ENCODE measurements at regions not wholly inside any gene's neighbourhood (a gene's known extent, or its start where the extent isn't known, plus 50 kb on each side); places are given as distances from the start of the nearest gene placed in this dataset.
"Not testable (repeated sequence)": the region's sequence is repeated elsewhere in the genome, so short reads cannot be mapped to it uniquely, and the experiment has no call there.

- peak; percentile 80 for DNase-seq
These were observed 221.5 kb upstream of the FAM241A start for GRCh38 chr4:111923786-111924185.

GRCh38 chr4:111924696-111925095 lies 220.6 kb upstream of the FAM241A start:
- peak; percentile 10 for DNase-seq

DNA sequence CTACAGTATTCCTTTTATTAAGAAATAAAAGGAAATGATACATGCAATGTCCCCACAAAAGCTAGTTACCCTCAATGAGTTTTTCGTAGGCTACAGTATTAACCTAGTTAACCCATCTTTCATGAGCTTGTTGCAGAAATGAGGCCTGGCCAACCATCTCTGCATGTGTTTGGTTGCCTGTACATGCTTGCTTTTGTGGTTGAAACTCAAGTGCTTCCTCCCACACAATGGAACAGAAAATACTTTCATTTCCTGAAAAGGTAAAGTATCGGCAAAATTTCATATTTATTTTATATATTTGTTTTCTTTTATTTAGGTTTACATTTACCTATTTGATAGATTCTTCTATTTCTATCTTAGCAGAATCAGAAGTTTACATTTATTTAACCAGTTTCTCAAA lies 214.6 kb upstream of the FAM241A start:
- no peak for DNase-seq

GRCh38 chr4:111933703-111934102 lies 211.6 kb upstream of the FAM241A start:
- no peak for DNase-seq

- DNase-seq, result peak; percentile 15
These were observed 210.9 kb upstream of the FAM241A start for GRCh38 chr4:111934314-111934713.

DNA sequence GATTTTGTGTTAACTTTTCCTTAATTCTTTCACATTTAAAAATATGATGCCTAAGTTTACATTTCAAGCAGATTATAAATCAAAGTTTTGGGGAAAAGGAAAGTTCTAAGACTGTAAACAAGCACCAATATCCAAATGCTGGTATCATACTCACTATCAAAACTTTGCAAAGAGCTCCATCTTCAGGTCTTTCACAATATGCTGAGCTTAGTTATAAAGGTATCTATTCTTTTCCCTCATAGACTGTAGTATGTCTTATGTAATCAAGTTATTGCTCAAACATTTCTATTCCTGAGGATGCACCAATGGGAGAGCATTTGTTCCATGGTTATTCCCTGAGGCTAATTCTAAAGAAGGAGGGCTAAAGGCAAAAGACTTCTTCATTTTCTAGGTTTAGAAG lies 207.9 kb upstream of the FAM241A start:
- DNase-seq, result peak; percentile 60

GRCh38 chr4:111941957-111942356 lies 203.3 kb upstream of the FAM241A start:
- no peak for DNase-seq

DNA sequence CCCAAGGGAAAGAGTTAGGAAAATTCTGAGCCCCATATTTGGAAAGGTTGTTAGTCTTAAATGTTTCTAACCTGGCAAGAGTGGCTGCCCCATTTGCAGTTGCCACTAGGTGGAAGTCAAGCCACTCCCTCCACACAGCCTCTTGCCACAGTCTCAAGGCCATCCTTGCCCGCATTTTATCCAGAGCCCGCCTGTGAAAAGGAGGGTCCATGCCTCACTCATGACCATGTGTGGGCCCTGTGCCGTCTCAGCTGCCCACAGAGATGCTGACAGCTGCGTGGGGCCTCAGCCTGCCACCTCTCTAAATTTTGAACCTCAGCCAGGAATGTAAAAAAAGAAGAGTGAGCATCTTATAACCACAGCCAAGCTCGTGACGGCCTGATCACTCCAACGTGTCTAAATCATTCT lies 201.5 kb upstream of the FAM241A start:
- DNase-seq, result peak; percentile 55

- peak; percentile 32 for DNase-seq
These were observed 200.2 kb upstream of the FAM241A start for GRCh38 chr4:111945014-111945413.

- no peak for DNase-seq
These were observed 198.5 kb upstream of the FAM241A start for GRCh38 chr4:111946800-111947199.

- DNase-seq, result peak; percentile 71
These were observed 192.6 kb upstream of the FAM241A start for GRCh38 chr4:111952688-111953087.

DNA sequence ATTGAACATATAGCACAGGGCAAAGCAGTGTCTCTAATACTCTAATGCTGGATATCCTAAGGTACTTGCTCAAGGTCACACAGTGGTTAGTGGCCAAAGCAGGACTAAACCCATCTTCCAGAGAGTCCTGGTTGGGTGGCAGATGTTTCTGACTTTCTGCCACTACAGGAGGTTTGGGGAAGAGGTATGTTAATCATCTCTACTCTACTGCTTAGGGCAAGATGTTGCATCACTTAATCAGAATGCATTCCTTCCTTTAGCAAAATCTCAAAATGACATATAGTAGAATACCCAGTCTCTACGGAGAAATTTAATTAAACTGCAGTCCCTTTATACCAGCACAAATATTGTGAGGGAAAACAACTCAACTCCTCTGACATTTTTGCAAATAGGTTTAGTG lies 190.7 kb upstream of the FAM241A start:
- DNase-seq, result peak; percentile 10

- DNase-seq, result no peak
These were observed 190.3 kb upstream of the FAM241A start for GRCh38 chr4:111955001-111955400.

DNA sequence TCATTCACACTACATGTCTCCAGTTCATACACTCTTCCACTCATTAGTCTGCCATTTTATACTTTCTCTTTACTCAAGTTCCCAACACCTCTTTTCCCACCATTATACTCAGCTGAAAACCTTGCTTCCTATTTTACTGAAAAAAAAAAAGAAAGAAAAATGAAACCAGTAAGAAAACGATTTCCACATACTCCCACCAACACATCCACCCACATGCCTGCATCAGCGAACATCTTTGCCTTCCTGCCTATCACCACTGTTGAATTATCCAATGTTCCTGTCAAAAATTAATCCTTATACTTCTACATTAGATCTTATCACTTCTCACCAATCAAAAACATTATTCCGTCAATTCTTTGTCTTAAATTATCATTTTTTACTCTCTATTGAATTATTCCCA lies 188.1 kb upstream of the FAM241A start:
- no peak for DNase-seq

DNA sequence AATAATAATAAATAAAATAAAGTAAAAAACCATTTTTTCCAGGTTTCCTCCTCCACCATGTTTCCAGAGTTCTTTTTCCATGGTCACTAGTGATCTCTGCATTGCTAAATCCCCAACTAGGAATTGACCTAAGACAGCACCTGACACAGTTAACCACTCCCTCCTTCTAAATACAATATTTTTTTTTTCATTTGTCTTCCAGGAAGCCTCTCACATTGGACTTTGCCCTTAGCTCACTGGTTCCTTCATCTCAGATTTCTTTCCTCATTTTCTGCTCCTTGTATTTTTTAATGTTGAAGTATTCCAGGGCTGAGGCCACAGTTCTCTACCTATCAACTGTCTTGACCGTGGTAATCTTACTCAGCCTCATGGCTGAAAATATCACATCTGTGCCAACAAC lies 187.3 kb upstream of the FAM241A start:
- DNase-seq, result no peak

GRCh38 chr4:111959222-111959621 lies 186.0 kb upstream of the FAM241A start:
- DNase-seq, result peak; percentile 84

- DNase-seq, result peak; percentile 43
These were observed 185.0 kb upstream of the FAM241A start for GRCh38 chr4:111960241-111960667.

DNA sequence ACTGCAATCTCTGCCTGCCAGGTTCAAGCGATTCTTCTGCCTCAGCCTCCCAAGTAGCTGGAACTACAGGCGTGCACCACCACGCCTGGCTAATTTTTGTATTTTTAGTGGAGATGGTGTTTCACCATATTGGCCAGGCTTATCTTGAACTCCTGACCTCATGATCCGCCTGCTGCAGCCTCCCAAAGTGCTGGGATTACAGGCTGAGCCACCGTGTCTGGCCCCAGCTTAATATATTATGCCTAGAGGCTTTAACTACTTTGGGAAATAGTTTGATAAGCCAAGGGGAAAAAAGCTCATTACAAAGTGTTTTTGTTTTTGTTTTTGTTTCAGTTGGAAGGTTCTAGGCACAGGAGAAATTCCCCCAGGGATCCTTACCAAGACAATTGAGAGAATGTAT lies 184.2 kb upstream of the FAM241A start:
- not testable (repeated sequence) for DNase-seq

GRCh38 chr4:111961809-111962208 lies 183.4 kb upstream of the FAM241A start:
- DNase-seq, result peak; percentile 76

DNA sequence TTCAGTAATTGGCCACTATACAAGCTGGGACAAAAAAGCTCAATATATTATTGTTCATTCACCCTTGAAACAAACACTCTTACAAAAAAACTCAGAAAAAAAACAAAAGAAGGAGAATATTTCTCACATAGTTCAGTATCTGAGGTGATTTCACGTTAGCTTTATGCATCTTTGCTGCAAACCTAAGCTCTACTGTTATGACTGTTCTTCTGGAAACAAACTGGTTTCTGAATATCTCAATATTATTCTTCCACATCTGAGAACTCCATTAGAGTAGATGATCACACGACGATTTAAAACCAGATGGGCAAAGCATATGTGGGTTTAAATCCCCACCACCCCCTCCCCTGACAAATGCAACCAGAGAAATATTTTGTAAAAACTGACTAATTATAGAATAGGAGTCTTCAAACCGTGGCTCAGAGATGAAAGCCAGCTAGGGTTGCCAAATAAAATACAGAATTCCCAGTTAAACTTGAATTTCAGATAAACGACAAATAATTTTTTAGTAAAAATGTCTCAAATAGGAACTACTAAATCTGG lies 182.0 kb upstream of the FAM241A start:
- no peak for DNase-seq

GRCh38 chr4:111977419-111977965 lies 167.8 kb upstream of the FAM241A start:
- no peak for DNase-seq

DNA sequence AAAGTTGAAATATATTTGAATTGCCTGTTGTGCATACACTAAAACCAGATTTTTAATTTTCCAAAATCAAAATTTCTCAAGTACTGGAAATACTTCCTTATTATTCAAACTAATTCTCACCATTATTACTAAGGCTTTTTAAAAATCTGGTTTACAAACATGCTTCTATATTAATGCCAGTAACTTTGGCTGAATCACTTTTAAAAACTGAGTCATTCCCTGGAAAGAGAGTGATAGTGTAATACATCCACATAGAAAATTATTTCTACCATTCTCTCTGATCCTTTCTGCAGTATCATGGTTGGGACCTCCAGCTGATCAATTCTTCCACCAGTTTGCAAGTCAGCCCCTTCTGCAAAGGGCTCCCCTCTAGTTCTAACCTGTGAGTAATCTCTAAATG lies 165.3 kb upstream of the FAM241A start:
- no peak for DNase-seq

DNA sequence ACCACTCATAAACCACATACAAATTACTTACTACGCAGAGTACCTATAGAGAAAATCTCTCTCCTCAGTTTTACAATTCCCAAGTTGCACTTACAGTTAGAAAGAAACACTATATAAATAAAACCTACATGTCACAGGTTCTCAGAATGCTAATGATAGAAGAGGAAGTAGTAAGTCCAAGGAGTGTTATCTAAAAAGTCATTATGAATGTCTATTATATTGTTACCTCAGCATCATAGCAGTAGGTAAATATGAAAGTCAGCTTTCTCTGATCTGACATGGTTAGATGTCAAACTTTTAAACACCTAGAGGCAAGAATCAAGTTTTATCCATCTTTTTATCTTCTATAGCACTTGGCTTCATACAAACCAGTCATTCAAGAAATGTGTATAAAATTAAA lies 163.2 kb upstream of the FAM241A start:
- DNase-seq, result no peak

- no peak for DNase-seq
These were observed 161.0 kb upstream of the FAM241A start for GRCh38 chr4:111984169-111984819.

GRCh38 chr4:111985426-111985825 lies 159.8 kb upstream of the FAM241A start:
- no peak for DNase-seq

Measured in fibroblast of skin of abdomen (primary cell).